ENCODE measurements at regions not wholly inside any gene's neighbourhood (a gene's known extent, or its start where the extent isn't known, plus 50 kb on each side); places are given as distances from the start of the nearest gene placed in this dataset.
"Not testable (repeated sequence)": the region's sequence is repeated elsewhere in the genome, so short reads cannot be mapped to it uniquely, and the experiment has no call there.

- DNase-seq, result no peak
Measured at GRCh38 chr6:168255283-168255881, 64.2 kb downstream of the DACT2 start.

- DNase-seq, result no peak
Measured at GRCh38 chr6:168252267-168252666, 67.3 kb downstream of the DACT2 start.

DNA sequence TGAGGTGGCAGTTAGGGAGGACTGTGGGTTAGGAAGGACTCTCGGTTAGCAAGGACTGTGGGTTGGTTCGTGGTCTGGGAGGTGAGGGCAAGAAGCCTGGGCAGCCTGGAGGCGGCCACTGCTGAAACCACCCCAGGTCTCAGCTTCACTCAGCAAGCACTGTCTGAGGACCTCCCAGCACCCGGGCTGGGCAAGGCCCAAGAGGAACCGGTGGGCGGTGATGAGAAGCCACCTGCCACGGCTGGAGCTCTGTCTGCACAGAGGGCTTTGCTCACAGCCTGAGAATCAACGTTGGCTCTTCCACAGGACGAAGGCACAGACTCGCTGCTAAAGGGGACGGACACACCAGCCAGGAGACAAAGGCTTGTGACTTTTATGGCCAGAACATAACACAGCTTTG, 69.3 kb downstream of the DACT2 start:
- DNase-seq, result no peak

GRCh38 chr6:168249746-168250145, 69.8 kb downstream of the DACT2 start:
- DNase-seq, result no peak

GRCh38 chr6:168248148-168248620, 71.4 kb downstream of the DACT2 start:
- DNase-seq, result no peak

DNA sequence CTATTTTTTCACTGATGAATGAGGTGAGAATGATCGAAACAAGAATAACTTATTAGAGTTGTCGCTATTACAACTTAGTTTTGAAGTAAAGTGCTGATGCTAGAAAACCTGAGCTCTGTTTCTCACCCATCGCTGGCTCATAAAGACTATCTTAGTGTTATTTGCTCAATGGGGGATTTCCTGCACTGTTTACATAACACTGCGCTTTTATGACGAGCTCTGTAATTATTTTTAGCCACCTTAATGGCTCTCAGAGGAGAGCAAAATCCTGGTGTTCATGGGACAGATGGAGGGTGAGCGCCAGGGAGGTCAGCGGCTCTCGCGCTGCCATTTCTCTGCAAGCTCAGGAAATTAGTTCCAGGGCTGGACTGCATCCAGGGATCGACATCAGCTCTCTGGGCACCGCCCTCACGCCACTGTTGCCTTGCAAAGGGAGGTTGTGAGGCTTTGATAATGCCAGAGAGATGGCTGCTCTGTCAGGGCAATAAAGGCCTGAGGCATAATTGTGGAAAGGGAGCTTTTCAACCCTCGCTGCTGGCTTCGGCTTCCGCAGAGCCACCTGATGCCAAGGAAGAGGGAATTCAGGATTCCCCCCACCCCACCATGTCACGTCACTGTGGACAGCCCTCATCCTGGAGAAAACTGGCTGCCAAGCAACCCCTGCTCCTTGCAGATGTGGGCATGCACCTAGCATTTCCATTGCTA, 72.0 kb downstream of the DACT2 start:
- DNase-seq, result no peak

GRCh38 chr6:168244961-168245551, 74.5 kb downstream of the DACT2 start:
- no peak for DNase-seq

- no peak for DNase-seq
Measured at GRCh38 chr6:168243812-168244376, 75.7 kb downstream of the DACT2 start.

GRCh38 chr6:168242940-168243225, 76.7 kb downstream of the DACT2 start:
- no peak for DNase-seq

GRCh38 chr6:168242111-168242939, 77.3 kb downstream of the DACT2 start:
- no peak for DNase-seq

- DNase-seq, result no peak
Measured at GRCh38 chr6:168240160-168240559, 79.4 kb downstream of the DACT2 start.

- no peak for DNase-seq
Measured at GRCh38 chr6:168239044-168239773, 80.4 kb downstream of the DACT2 start.

DNA sequence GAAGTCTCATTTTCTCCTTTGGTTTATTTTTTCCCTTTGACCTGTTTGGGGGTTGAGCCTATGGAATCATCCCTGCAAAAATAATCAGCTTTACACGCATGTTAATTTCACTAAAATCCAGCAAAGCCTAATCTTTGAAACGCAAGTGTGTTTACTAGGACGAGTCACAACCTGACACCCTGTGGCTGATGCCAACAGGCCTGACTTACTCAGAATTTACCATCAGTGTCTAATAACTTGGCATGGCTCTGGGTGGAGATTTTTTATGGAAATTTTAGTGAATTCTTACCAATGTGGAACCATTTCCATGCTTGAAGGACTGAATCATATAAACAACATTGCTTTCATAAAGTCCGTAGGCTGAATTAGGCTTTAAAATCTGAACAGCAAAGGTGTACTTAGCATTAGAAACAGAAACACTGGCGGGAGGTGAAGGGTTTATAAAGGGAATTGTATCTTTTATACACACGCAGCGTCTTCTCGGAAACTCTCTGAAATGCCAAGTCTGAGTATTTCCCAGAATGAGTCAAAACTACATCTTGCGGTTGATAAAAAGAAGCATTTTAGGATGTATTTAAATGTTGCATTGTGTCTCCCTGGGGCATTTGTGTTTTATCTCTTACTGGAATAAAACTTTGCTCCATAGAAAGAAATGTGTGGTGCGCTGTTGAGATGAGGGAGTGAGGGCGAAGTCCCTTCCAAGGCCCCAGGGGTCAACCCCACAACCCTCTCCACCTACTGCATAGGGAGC, 81.2 kb downstream of the DACT2 start:
- DNase-seq, result no peak

DNA sequence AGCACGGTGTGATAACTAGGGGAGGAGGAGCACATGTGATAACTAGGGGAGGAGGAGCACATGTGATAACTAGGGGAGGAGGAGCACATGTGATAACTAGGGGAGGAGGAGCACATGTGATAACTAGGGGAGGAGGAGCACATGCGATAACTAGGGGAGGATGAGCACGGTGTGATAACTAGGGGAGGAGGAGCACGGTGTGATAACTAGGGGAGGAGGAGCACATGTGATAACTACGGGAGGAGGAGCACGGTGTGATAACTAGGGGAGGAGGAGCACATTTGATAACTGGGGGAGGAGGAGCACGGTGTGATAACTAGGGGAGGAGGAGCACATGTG, 85.7 kb downstream of the DACT2 start:
- DNase-seq, result not testable (repeated sequence)

GRCh38 chr6:168232989-168233874, 86.3 kb downstream of the DACT2 start:
- DNase-seq, result no peak

- no peak for DNase-seq
Measured at GRCh38 chr6:168232528-168232927, 87.0 kb downstream of the DACT2 start.

DNA sequence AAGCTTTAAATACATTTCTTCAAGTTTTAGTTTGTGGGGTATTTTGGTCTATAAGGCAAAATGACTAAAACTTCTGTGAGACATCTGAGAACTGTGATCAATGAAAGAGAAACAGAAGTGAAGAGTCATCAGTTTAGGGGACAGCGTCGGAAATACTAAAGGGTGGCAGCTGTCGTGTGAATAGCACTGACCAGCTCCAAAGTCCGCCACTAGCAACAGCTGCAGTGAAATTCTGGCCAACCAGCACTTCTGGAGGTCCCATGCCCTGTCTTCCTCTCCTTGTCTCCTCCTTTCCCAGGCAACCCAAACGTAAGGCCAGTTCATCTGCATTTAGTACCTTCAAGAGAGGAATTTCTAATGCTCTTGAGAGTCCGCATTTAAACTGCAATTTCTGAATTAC, 87.5 kb downstream of the DACT2 start:
- no peak for DNase-seq

- no peak for DNase-seq
Measured at GRCh38 chr6:168231393-168231957, 88.1 kb downstream of the DACT2 start.

DNA sequence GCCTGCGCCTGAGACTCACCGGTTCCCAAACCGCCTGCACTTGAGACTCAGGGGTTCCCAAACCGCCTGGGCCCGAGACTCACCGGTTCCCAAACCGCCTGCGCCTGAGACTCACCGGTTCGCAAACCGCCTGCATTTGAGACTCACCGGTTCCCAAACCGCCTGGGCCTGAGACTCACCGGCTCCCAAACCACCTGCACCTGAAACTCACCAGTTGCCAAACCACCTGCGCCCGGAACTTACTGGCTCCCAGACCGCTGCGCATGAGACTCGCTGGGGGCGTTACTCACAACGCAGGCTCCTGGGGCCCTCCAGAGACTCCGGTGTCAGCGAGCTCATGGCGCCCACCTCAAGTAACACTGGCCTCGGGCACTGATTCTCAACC, 90.2 kb downstream of the DACT2 start:
- DNase-seq, result no peak

DNA sequence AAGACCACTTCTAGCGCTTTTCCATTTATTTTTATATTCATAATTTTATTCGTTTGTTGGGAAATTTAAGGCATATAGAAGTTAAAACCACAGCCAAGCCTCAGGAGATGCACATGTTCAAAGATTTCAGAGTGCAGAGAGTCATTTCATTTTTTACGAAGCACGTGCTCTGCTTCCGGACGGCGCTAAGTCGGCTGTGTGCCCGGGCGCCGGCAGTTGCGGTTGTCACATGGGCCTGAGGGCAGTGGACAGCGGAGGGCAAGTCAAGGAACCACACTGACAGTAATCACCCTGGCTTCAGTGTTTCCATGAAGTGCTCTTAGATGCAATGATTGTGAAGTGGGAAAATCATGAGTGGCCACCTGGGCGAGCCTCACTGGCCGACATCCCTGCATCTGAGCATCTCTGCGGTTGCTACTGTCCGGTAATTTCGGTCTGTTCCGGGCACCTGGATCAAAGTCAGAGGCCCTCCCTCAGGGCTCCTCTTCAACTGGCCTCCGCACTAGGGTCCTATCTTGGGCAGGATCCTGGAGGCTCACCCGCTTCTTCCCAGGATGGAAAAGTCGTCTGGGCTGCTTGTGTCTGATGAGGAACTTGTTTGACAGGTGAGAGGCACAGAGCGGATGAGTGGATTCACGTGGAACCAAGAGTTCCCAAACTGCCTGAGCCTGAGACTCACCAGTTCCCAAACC, 90.8 kb downstream of the DACT2 start:
- DNase-seq, result no peak
